GM12878 (cell line): ENCODE measurements at regions not wholly inside any gene's neighbourhood (a gene's known extent, or its start where the extent isn't known, plus 50 kb on each side); places are given as distances from the start of the nearest gene placed in this dataset.
A peak's percentile ranks its signal among the peaks of the same experiment; 100 is the strongest.

Experiments used
- ATAC-seq: fragments of 200-7000 bp; cut with Tn5 transposase; 3 replicates; pipeline ENCODE4 v1.9.1; 2020; ENCODE audit warnings: mild to moderate bottlenecking, moderate library complexity
- BruUV-seq: library from RNA; stranded (reverse); fragments of 400-500 nt; replicated peaks from 2 replicates; lab custom pipeline; 2021; lab: Mats Ljungman, UMichigan
- CTCF ChIA-PET: fragments of 300-600 bp; sonication (Branson Sonifier 250); formaldehyde crosslinking; extraction: SDS; loops from one replicate; lab custom pipeline; 2021; ENCODE audit warnings: inconsistent platforms; lab: Yijun Ruan, JAX
- POLR2A ChIA-PET: fragments of 350-600 bp; formaldehyde crosslinking; extraction: SDS; loops from one replicate; lab custom pipeline; 2021; ENCODE audit warnings: inconsistent platforms; lab: Charles Lee
- RAD21 ChIA-PET: fragments of 300-600 bp; sonication (Branson Sonifier 250); formaldehyde crosslinking; loops from one replicate; lab custom pipeline; 2023; ENCODE audit warnings: antibody characterized with exemption; ENCODE audit not compliant: unreplicated experiment; lab: Charles Lee
- SMC1A ChIA-PET: fragments of 300-600 bp; sonication (Branson Sonifier 250); formaldehyde crosslinking; loops from one replicate; lab custom pipeline; 2023; ENCODE audit not compliant: unreplicated experiment, uncharacterized antibody; lab: Charles Lee
- DNase-seq: peaks from one replicate; pipeline ENCODE4 v3.0.0-alpha.2; 2011; ENCODE audit warnings: low read depth, low spot score
- FAIRE-seq: peaks from 3 replicates; lab custom pipeline; 2011; peaks lifted over from hg19 to GRCh38; lab: Jason Lieb, UNC
- H2AFZ ChIP-seq: 2 replicates; pipeline ENCODE4 v1.6.0; 2011; ENCODE audit warnings: low read depth, low read length, control low read depth; ENCODE audit not compliant: control insufficient read depth
- H3K27ac ChIP-seq: 2 replicates; pipeline ENCODE4 v1.5.1; 2011; ENCODE audit warnings: control low read depth; ENCODE audit not compliant: control insufficient read depth, insufficient read depth
- H3K27me3 ChIP-seq, 2 experiments: replicated peaks in 1 of 2; 2 replicates each; pipeline versions ENCODE4 v1.6.0 to v1.6.1; 2011; ENCODE audit warnings: low read length in 1 of 2; ENCODE audit not compliant: control insufficient read depth in 2 of 2, insufficient read depth in 2 of 2
- H3K36me3 ChIP-seq, 2 experiments: 2 replicates each; pipeline ENCODE4 v1.5.1; 2011; ENCODE audit warnings: low read length in 1 of 2; ENCODE audit not compliant: control insufficient read depth in 2 of 2, insufficient read depth in 2 of 2
- H3K4me1 ChIP-seq: 2 replicates; pipeline ENCODE4 v1.6.1; 2011; ENCODE audit warnings: mild to moderate bottlenecking, low read length, moderate library complexity, mixed read lengths; ENCODE audit not compliant: control insufficient read depth, insufficient read depth
- H3K4me2 ChIP-seq: 2 replicates; pipeline ENCODE4 v1.6.0; 2011; ENCODE audit warnings: control low read depth; ENCODE audit not compliant: control insufficient read depth, insufficient read depth
- H3K4me3 ChIP-seq: fragments of 200-600 bp; sonication (generic); 2 replicates; pipeline ENCODE4 v1.5.1; 2016
- H3K79me2 ChIP-seq: 2 replicates; pipeline ENCODE4 v1.6.0; 2011; ENCODE audit warnings: low read length; ENCODE audit not compliant: control insufficient read depth, insufficient read depth
- H3K9ac ChIP-seq: 2 replicates; pipeline ENCODE4 v1.8.0; 2011; ENCODE audit warnings: low read length, control low read depth, mixed read lengths; ENCODE audit not compliant: control insufficient read depth, insufficient read depth
- H3K9me3 ChIP-seq: replicated peaks from 3 replicates; pipeline ENCODE4 v1.5.1; 2011; ENCODE audit warnings: mild to moderate bottlenecking, low read length; ENCODE audit not compliant: control insufficient read depth, insufficient read depth
- H4K20me1 ChIP-seq: 2 replicates; pipeline ENCODE4 v1.6.0; 2011; ENCODE audit not compliant: control insufficient read depth, insufficient read depth
- BHLHE40 ChIP-seq, 2 experiments: fragments of 450-650 bp in 1 of 2; IDR thresholded peaks; 2 replicates each; pipeline ENCODE4 v1.6.1; 2011 to 2017; ENCODE audit warnings: low read depth in 2 of 2, borderline replicate concordance in 1 of 2, improper control_type of control experiment in 1 of 2, low read length in 1 of 2, mild to moderate bottlenecking in 1 of 2
- RCOR1 ChIP-seq: conservative IDR thresholded peaks from 2 replicates; pipeline ENCODE4 v1.6.1; 2012; ENCODE audit warnings: low read depth, low read length, improper control_type of control experiment
- RUNX3 ChIP-seq: IDR thresholded peaks from 2 replicates; pipeline ENCODE4 v1.6.1; 2012; ENCODE audit warnings: low read length, inconsistent platforms
- SRF ChIP-seq, 2 experiments: IDR thresholded peaks; 2 replicates each; pipeline ENCODE4 v1.6.1; 2011; ENCODE audit warnings: low read depth in 2 of 2, low read length in 2 of 2, mild to moderate bottlenecking in 1 of 2, moderate library complexity in 1 of 2
- ZBTB4 ChIP-seq: fragments of 450-650 bp; formaldehyde crosslinking; IDR thresholded peaks from 2 replicates; pipeline ENCODE4 v1.4.0; 2022; ENCODE audit warnings: mild to moderate bottlenecking, moderate library complexity
- WGBS: methylation state at CpG from one replicate; pipeline ENCODE4 v1.1.6; 2016; ENCODE audit warnings: low lambda C conversion rate; ENCODE audit not compliant: insufficient replicate concordance, insufficient coverage; ENCODE audit errors: missing lambda C conversion rate; 5-methylcytosine and 5-hydroxymethylcytosine counted together
- in situ Hi-C: fragments of 300-500 bp; cut with MboI; formaldehyde crosslinking; loops from 9 replicates; pipeline ENCODE4 v1.14.3; 2018; ENCODE audit warnings: mixed read lengths
- intact Hi-C: fragments of 100-400 bp; cut with micrococcal nuclease; formaldehyde crosslinking; loops from one replicate; pipeline ENCODE4 v1.14.2; 2022; ENCODE audit not compliant: unreplicated experiment
- TF ChIP-seq, protein P1 (sequence below), 3 experiments: IDR thresholded peaks in 2 of 3; conservative IDR thresholded peaks in 1 of 3; 2 replicates each; pipeline ENCODE4 v1.5.1; 2011; ENCODE audit warnings: low read depth in 3 of 3, low read length in 3 of 3, mild to moderate bottlenecking in 3 of 3, control low read depth in 2 of 3, moderate library complexity in 2 of 3, inconsistent platforms in 1 of 3, mixed read lengths in 1 of 3; ENCODE audit not compliant: control insufficient read depth in 2 of 3, insufficient read depth in 1 of 3; ENCODE audit errors: extremely low read depth in 1 of 3

- Histone ChIP-seq H3K9ac (no peak overlapping the region), H3K27me3 (no peaks in the 10 kb centered on the region), H3K36me3 (no peaks in the 10 kb centered on the region), H4K20me1 (no peaks in the 10 kb centered on the region), H3K4me1 (no peaks in the 10 kb centered on the region)
- ChIA-PET RAD21 (no interaction called here), CTCF (interaction anchor here (1.1 kb wide), 1 partner anchor 368 kb away, joined by 3 read pairs; no protein-coding TSS in a partner anchor)
- intact Hi-C loops, result loop anchor here (5.0 kb wide), 1 partner anchor 368 kb away; no protein-coding TSS in a partner anchor
- ATAC-seq (peak; percentile 51; the same call in 2 of the 3 replicates), FAIRE-seq (no peak)
- in situ Hi-C loops, result no loop called here
- no peak for TF ChIP-seq RUNX3
- TF ChIP-seq SRF (IDR thresholded peaks at IDR 0.05; ENCODE audit: low read depth in 2 of 2, low read length in 2 of 2), result no peak
- no peak for TF ChIP-seq BHLHE40 (IDR thresholded peaks at IDR 0.05; ENCODE audit: borderline replicate concordance in 1 of 2, low read depth in 2 of 2, low read length in 1 of 2)
- no peak for TF ChIP-seq RCOR1
- no peak for TF ChIP-seq ZBTB4 (CRISPR knock-in tag)
- TF ChIP-seq, protein P1, sequence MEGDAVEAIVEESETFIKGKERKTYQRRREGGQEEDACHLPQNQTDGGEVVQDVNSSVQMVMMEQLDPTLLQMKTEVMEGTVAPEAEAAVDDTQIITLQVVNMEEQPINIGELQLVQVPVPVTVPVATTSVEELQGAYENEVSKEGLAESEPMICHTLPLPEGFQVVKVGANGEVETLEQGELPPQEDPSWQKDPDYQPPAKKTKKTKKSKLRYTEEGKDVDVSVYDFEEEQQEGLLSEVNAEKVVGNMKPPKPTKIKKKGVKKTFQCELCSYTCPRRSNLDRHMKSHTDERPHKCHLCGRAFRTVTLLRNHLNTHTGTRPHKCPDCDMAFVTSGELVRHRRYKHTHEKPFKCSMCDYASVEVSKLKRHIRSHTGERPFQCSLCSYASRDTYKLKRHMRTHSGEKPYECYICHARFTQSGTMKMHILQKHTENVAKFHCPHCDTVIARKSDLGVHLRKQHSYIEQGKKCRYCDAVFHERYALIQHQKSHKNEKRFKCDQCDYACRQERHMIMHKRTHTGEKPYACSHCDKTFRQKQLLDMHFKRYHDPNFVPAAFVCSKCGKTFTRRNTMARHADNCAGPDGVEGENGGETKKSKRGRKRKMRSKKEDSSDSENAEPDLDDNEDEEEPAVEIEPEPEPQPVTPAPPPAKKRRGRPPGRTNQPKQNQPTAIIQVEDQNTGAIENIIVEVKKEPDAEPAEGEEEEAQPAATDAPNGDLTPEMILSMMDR (IDR thresholded peaks at IDR 0.05 in 2 of 3, conservative IDR thresholded peaks at IDR 0.05 in 1 of 3; ENCODE audit: control insufficient read depth in 2 of 3, extremely low read depth in 1 of 3, insufficient read depth in 1 of 3, low read depth in 3 of 3, low read length in 3 of 3), result peak in 1 of 3 experiments; percentile 22; a peak in 1 of 6 replicates
- TF ChIP-seq, all 136 proteins: peak for 1
- ChIA-PET POLR2A (no interaction called here), SMC1A (no interaction called here)
- H2AFZ ChIP-seq, result no peak overlapping the region
- 0% methylated on average over 1 of the region's 1 CpG for WGBS
- no peak overlapping the region for H3K4me3 ChIP-seq
- H3K27ac ChIP-seq, result no peak overlapping the region
- DNase-seq, result no peak
- no peak overlapping the region for H3K4me2 ChIP-seq
- H3K9me3 ChIP-seq, result no peaks in the 10 kb centered on the region
- no TSS peak for BruUV-seq
- no peaks in the 10 kb centered on the region for H3K79me2 ChIP-seq
Observed at GRCh38 chr3:154954757-154955156, 125.4 kb upstream of the MME start.
